PFSK-1 (cell line): ENCODE measurements at regions not wholly inside any gene's neighbourhood (a gene's known extent, or its start where the extent isn't known, plus 50 kb on each side); places are given as distances from the start of the nearest gene placed in this dataset.

Experiments
- FOXP2 ChIP-seq: optimal IDR thresholded peaks from 2 replicates; pipeline ENCODE3; 2011; ENCODE audit warnings: borderline replicate concordance, control low read depth, inconsistent platforms; ENCODE audit not compliant: insufficient read depth; ENCODE audit errors: extremely low read length, extremely low read depth
- POLR2AphosphoS5 ChIP-seq: IDR thresholded peaks from 2 replicates; pipeline ENCODE4 v1.6.1; 2012; ENCODE audit warnings: low read depth, mild to moderate bottlenecking, control low read depth, low read length, moderate library complexity
- REST ChIP-seq, 2 experiments: IDR thresholded peaks; 2 replicates each; pipeline versions ENCODE4 v1.6.1 to v1.8.0; 2011 to 2012; ENCODE audit warnings: low read depth in 2 of 2, low read length in 2 of 2, control low read depth in 1 of 2, inconsistent platforms in 1 of 2, mild to moderate bottlenecking in 1 of 2, moderate library complexity in 1 of 2; ENCODE audit not compliant: insufficient read depth in 1 of 2
- SIN3A ChIP-seq: IDR thresholded peaks from 2 replicates; pipeline ENCODE4 v1.6.1; 2012; ENCODE audit warnings: mild to moderate bottlenecking, low read length, moderate library complexity, borderline replicate concordance; ENCODE audit not compliant: insufficient read depth
- TAF1 ChIP-seq: IDR thresholded peaks from 2 replicates; pipeline ENCODE4 v1.6.1; 2012; ENCODE audit warnings: low read length, control low read depth, borderline replicate concordance; ENCODE audit not compliant: insufficient read depth

- TF ChIP-seq FOXP2 = no peak
- TF ChIP-seq REST (IDR thresholded peaks at IDR 0.05; ENCODE audit: insufficient read depth in 1 of 2, low read depth in 2 of 2, low read length in 2 of 2) = no peak
Observed at GRCh38 chr10:108708363-108708762, 1214.9 kb downstream of the XPNPEP1 start.

GRCh38 chr10:108696792-108697477 is 1226.4 kb downstream of the XPNPEP1 start:
- TF ChIP-seq FOXP2 = no peak
- TF ChIP-seq TAF1 = no peak
- no peak for TF ChIP-seq SIN3A
- TF ChIP-seq POLR2AphosphoS5 = no peak

GRCh38 chr10:108691126-108691525 is 1232.2 kb downstream of the XPNPEP1 start:
- TF ChIP-seq TAF1 (no peak), POLR2AphosphoS5 (no peak), REST (IDR thresholded peaks at IDR 0.05; ENCODE audit: insufficient read depth in 1 of 2, low read depth in 2 of 2, low read length in 2 of 2) (no peak), FOXP2 (no peak), SIN3A (no peak)

DNA sequence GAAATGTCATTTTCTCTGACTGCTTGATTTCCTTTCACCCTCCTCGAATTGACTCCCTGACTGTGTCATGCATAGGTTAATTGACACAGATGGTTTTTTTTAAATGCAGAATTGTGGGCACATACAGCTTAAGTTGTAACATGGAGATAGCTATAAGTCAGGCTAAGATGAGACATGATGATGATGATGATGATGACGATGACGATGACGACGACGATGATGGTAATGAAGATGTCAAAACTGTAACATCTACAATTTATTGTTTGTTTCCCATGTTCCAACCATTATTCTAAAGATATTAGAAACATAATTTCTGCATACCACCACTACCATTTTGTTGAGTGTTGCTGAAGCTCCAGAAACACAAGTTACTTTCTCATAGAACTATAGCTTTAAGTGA is 1232.8 kb downstream of the XPNPEP1 start:
- no peak for TF ChIP-seq SIN3A
- no peak for TF ChIP-seq REST (IDR thresholded peaks at IDR 0.05; ENCODE audit: insufficient read depth in 1 of 2, low read depth in 2 of 2, low read length in 2 of 2)
- TF ChIP-seq TAF1 = no peak
- no peak for TF ChIP-seq POLR2AphosphoS5
- TF ChIP-seq FOXP2 = no peak

DNA sequence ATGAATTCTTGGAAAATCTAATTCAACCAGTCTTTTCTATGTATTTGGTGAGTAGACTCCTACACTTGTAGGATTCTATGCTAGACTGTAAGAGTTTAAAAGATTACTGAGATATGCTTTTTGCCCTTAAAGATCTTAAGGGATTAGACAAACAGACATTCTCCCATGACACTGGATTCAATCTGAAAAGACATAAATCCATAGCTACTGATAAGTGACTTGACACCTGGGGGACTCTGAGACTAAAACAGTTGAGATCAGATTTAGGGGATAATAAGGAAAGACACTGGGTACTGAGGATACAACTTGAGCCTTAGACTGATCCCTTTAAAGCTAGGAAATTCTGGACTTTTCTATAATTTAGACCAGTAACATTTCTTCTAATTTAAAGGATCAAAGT is 1233.4 kb downstream of the XPNPEP1 start:
- TF ChIP-seq TAF1 = no peak
- TF ChIP-seq REST (IDR thresholded peaks at IDR 0.05; ENCODE audit: insufficient read depth in 1 of 2, low read depth in 2 of 2, low read length in 2 of 2) = no peak
- no peak for TF ChIP-seq FOXP2
- TF ChIP-seq POLR2AphosphoS5 = no peak
- no peak for TF ChIP-seq SIN3A
